NCI-H226 (cell line): ENCODE measurements at regions not wholly inside any gene's neighbourhood (a gene's known extent, or its start where the extent isn't known, plus 50 kb on each side); places are given as distances from the start of the nearest gene placed in this dataset.
"Not testable (repeated sequence)": the region's sequence is repeated elsewhere in the genome, so short reads cannot be mapped to it uniquely, and the experiment has no call there.

Experiments
- DNase-seq: peaks from one replicate; pipeline ENCODE4 v3.0.0-alpha.2; 2015

- no peak for DNase-seq
Observed at GRCh38 chr11:119586181-119586580, 142.8 kb downstream of the NECTIN1 start.

GRCh38 chr11:119585043-119585781 is 143.8 kb downstream of the NECTIN1 start:
- no peak for DNase-seq

GRCh38 chr11:119584193-119585042 is 144.6 kb downstream of the NECTIN1 start:
- peak; percentile 80 for DNase-seq

GRCh38 chr11:119583585-119583984 is 145.4 kb downstream of the NECTIN1 start:
- DNase-seq, result no peak

GRCh38 chr11:119581396-119581795 is 147.6 kb downstream of the NECTIN1 start:
- not testable (repeated sequence) for DNase-seq

GRCh38 chr11:119580751-119581150 is 148.2 kb downstream of the NECTIN1 start:
- no peak for DNase-seq

- DNase-seq, result no peak
Observed at GRCh38 chr11:119580081-119580480, 148.9 kb downstream of the NECTIN1 start.

GRCh38 chr11:119578521-119579191 is 150.3 kb downstream of the NECTIN1 start:
- no peak for DNase-seq

GRCh38 chr11:119573858-119574257 is 150.9 kb upstream of the THY1 start:
- DNase-seq, result no peak

GRCh38 chr11:119572481-119573424 is 149.8 kb upstream of the THY1 start:
- DNase-seq, result no peak

GRCh38 chr11:119571311-119571710 is 148.3 kb upstream of the THY1 start:
- DNase-seq, result no peak

GRCh38 chr11:119567688-119568582 is 145.0 kb upstream of the THY1 start:
- DNase-seq, result no peak

- no peak for DNase-seq
Observed at GRCh38 chr11:119566319-119566718, 143.3 kb upstream of the THY1 start.

- DNase-seq, result not testable (repeated sequence)
Observed at GRCh38 chr11:119565693-119566092, 142.7 kb upstream of the THY1 start.

GRCh38 chr11:119560961-119561360 is 138.0 kb upstream of the THY1 start:
- no peak for DNase-seq

- DNase-seq, result no peak
Observed at GRCh38 chr11:119560291-119560690, 137.3 kb upstream of the THY1 start.

GRCh38 chr11:119552106-119552485 is 129.1 kb upstream of the THY1 start:
- DNase-seq, result no peak

- no peak for DNase-seq
Observed at GRCh38 chr11:119551420-119552105, 128.6 kb upstream of the THY1 start.

- no peak for DNase-seq
Observed at GRCh38 chr11:119550053-119550752, 127.2 kb upstream of the THY1 start.

- no peak for DNase-seq
Observed at GRCh38 chr11:119547511-119547910, 124.5 kb upstream of the THY1 start.
